Raji (cell line): ENCODE measurements at regions not wholly inside any gene's neighbourhood (a gene's known extent, or its start where the extent isn't known, plus 50 kb on each side); places are given as distances from the start of the nearest gene placed in this dataset.

Experiments used
- POLR2A ChIP-seq: IDR thresholded peaks from 2 replicates; pipeline ENCODE4 v1.6.1; 2011; ENCODE audit warnings: low read depth, low read length, control low read depth; ENCODE audit not compliant: insufficient read depth

GRCh38 chr10:88120599-88121333 is 257.3 kb downstream of the PTEN start:
- no peak for TF ChIP-seq POLR2A

GRCh38 chr10:88121361-88121760 is 257.9 kb downstream of the PTEN start:
- no peak for TF ChIP-seq POLR2A

DNA sequence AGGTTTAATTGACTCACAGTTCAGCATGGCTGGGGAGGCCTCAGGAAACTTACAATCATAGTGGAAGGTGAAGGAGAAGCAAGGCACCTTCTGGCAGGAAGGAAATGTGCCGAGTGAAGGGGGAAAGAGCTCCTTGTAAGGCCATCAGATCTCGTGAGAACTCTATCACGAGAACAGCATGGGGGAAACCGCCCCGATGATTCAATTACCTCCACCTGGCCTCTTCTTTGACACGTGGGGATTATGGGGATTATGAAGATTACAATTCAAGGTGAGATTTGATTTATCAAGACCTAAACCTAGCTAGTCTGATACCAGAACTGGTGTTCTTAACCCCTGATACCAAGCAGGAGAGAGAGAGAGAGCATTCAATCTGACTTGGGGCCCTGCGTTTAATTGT is 258.7 kb downstream of the PTEN start:
- no peak for TF ChIP-seq POLR2A

DNA sequence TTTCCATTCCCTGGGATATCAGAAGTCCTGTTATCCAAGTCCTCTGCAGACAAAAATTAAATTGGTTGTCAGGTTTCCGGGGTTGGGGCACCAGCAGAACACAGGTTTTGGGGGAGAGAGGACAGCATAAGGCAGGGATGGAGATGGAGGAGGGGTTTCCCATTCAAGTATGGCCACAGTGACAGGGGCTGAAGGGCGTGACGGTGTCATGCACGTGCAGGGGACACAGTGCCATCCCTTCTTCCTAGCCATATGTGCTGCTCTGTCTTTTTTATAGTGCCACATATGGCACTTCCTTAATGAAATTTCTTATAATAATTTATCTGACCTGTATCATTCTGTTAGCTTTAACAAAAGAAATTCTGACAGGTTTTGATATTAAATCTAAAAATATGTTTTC is 259.2 kb downstream of the PTEN start:
- TF ChIP-seq POLR2A, result no peak

DNA sequence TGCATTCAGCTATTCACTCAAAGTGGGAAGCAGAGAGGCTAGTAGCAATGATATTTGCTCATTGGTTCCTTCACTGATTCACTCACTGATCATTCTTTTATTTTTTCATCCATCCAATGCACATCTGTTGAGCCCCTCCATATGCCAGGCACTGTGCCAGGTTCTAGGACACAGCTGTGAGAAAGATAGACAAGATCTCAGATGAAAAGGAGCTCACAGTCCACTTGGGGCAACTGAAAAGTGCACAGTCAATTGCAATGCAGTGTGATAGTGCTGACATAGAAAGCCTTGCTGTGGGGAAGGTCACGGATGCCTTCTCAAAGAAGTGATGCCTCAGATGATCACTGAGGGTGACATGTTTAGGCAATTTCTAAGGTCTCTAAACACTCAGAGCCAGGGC is 262.3 kb downstream of the PTEN start:
- TF ChIP-seq POLR2A, result no peak

GRCh38 chr10:88126699-88127098 is 263.3 kb downstream of the PTEN start:
- TF ChIP-seq POLR2A, result no peak

DNA sequence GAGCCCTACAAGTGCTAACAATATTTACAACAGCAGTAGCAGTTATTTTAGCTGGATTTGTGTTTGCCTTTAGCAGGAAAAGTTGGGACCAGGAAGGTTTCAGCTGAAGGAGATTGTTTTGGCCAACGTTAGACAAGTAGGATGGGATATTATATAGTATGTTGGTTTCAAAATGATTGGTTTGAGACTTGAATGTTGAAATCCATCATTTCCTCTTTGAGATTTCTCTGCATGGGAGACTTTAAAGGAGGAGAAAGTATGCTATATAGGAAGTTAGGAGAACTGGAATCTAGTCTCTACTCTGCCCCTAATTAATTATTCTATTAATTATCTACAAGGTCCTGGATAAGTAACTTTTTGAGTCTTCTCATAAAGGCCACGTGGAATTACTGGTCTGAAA is 263.8 kb downstream of the PTEN start:
- TF ChIP-seq POLR2A, result no peak

- no peak for TF ChIP-seq POLR2A
Observed at GRCh38 chr10:88127766-88128165, 264.3 kb downstream of the PTEN start.

GRCh38 chr10:88129013-88129412 is 265.6 kb downstream of the PTEN start:
- TF ChIP-seq POLR2A, result no peak

DNA sequence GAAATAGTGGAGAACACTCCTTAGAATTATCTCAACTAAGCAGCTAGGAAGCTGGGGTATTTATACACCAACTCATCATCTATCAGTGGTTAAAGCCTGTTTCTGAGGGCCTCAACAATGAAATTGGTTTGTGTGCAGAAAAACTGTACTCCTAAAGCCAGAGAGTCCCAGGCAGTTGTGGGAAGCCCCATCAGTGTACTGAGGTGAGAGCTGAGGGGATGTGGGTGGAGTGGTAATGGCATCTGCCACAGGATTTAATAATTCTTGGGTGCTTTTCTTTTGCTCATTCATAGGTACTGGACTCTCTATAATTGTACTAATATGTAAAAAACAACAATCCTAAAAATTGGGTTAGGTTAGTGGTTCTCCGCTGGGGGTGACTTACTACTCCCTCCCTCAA is 267.5 kb downstream of the PTEN start:
- no peak for TF ChIP-seq POLR2A

GRCh38 chr10:88131511-88132139 is 268.2 kb downstream of the PTEN start:
- no peak for TF ChIP-seq POLR2A

- no peak for TF ChIP-seq POLR2A
Observed at GRCh38 chr10:88136712-88137111, 273.3 kb downstream of the PTEN start.

GRCh38 chr10:88138319-88138848 is 275.0 kb downstream of the PTEN start:
- no peak for TF ChIP-seq POLR2A

- no peak for TF ChIP-seq POLR2A
Observed at GRCh38 chr10:88147000-88147798, 283.8 kb downstream of the PTEN start.

DNA sequence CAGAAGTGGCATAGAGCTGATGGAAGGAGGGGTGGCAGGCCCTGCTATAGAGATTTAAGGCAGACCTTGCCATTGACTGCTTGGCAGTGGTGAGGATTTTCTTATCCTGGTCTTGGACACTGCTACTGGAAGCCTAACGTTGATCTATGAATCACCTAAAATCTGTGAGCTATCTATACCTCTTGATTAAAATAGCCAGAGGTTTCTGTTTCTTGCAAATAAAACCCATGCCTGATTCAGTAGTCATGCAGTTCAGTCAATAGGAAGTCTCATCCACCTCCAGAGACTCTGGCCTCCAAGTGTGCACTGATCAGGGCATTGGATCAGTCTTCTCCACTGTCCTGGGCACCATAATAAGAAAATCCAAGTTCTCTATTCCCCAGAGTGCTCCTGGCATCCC is 286.5 kb downstream of the PTEN start:
- no peak for TF ChIP-seq POLR2A

- no peak for TF ChIP-seq POLR2A
Observed at GRCh38 chr10:88150339-88150738, 286.9 kb downstream of the PTEN start.

DNA sequence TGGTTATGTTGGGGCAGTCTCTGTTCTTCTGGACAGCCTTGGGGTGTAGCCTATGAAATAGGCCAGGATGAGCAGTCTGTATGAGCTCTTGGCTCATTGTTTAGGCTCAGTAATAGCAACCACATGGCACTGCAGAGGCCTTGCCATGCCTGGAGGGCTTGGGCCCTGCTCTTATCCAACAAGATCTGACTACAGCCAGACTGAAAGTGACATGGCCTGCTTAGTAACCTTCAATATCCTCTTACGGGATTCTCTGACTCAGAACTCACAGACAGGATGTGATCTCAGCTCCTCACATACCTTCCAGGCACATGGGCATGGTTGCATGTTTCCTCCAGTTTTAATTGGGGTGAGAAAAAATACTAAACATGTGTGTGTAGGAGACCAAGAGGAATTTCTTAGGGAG is 289.3 kb downstream of the PTEN start:
- no peak for TF ChIP-seq POLR2A
